Right lobe of liver (tissue), 6 donors: ENCODE measurements at regions not wholly inside any gene's neighbourhood (a gene's known extent, or its start where the extent isn't known, plus 50 kb on each side); places are given as distances from the start of the nearest gene placed in this dataset.

Experiments used
- ATAC-seq, 4 donors: fragments of 200-7000 bp; cut with Tn5 transposase; one replicate each; pipeline ENCODE4 v1.9.1; 2020; ENCODE audit warnings: mild to moderate bottlenecking in 4 of 4, moderate library complexity in 4 of 4
- DNase-seq, 3 donors: peaks; one replicate each; pipeline ENCODE4 v3.0.0-alpha.2; 2020
- H3K27ac ChIP-seq, 3 donors: fragments of 200-600 bp; one replicate each; pipeline ENCODE4 v1.8.0; 2022
- H3K27me3 ChIP-seq, 2 donors: fragments of 200-600 bp; one replicate each; pipeline ENCODE4 v1.8.0; 2022
- H3K36me3 ChIP-seq, 4 donors: fragments of 200-600 bp; sonication (generic) in 1 of 4; one replicate each; pipeline versions ENCODE4 v1.5.1 to v1.8.0; 2017 to 2022; ENCODE audit warnings: control low read depth in 1 of 4
- H3K4me1 ChIP-seq, 4 donors: fragments of 200-600 bp; sonication (generic) in 1 of 4; one replicate each; pipeline versions ENCODE4 v1.5.1 to v1.8.0; 2017 to 2022; ENCODE audit warnings: control low read depth in 1 of 4
- H3K4me3 ChIP-seq, 3 donors: fragments of 200-600 bp; one replicate each; pipeline ENCODE4 v1.8.0; 2022
- H3K9me3 ChIP-seq, 4 donors: fragments of 200-600 bp; sonication (generic) in 1 of 4; one replicate each; pipeline versions ENCODE4 v1.5.1 to v1.8.0; 2017 to 2022; ENCODE audit warnings: control low read depth in 1 of 4
- CTCF ChIP-seq, 4 donors: fragments of 200-600 bp in 3 of 4; fragments of 450-650 bp in 1 of 4; IDR thresholded peaks; one replicate each; pipeline versions ENCODE4 v1.5.1 to v1.8.0; 2016 to 2022; ENCODE audit warnings: antibody characterized with exemption in 4 of 4, mild to moderate bottlenecking in 2 of 4
- POLR2A ChIP-seq: fragments of 450-650 bp; IDR thresholded peaks from one replicate; pipeline ENCODE4 v1.6.1; 2017; ENCODE audit warnings: antibody characterized with exemption, mild to moderate bottlenecking
- WGBS: methylation state at CpG from one replicate; pipeline ENCODE4 v1.1.6; 2018; ENCODE audit warnings: low coverage, low lambda C conversion rate; ENCODE audit not compliant: insufficient coverage; ENCODE audit errors: missing lambda C conversion rate; 5-methylcytosine and 5-hydroxymethylcytosine counted together
- intact Hi-C, 2 donors: fragments of 100-400 bp; cut with DNase I; formaldehyde crosslinking; loops; one replicate each; pipeline versions ENCODE4 v1.11.2 to v1.14.1; 2022
- donor health status: DM: no; HTN: yes; CAD: no.
- donor health status: DM: no; HTN: no; CAD: no.
- donor health status: DM: no; HTN: no; CAD: no.
- donor health status: DM: no; HTN: yes; CAD: no.
- donor health status: DM: no; HTN: yes; CAD: no.

DNA sequence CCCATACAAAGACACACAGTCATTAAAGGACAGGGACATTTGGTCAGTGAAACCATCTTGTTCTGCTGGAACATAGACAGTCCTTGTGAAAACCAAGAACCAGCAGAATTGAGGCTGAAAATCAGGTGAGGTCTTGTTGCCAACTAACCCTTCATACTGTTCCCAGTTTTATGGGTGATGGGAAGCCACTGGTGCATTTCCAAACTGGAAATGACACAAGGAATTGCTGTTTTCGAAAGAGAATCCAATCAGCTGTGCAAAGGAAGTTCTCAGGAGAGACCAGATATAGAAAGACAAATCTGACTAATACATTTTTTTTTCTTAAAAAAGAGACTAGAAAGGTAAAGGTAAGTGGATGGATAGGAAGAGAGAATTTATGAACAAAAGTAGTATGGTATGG is 948.2 kb downstream of the TSN start:
- DNase-seq (no peak), ATAC-seq (no peak)
- H3K4me3 ChIP-seq = no peak overlapping the region
- H3K27ac ChIP-seq = no peak overlapping the region
- intact Hi-C loops = no loop called here
- no peaks in the 10 kb centered on the region for H3K9me3 ChIP-seq
- peaks cover 0 to 27% (median 13%) of the 10 kb centered on the region in 4 donors for H3K4me1 ChIP-seq
- H3K36me3 ChIP-seq = no peaks in the 10 kb centered on the region
- H3K27me3 ChIP-seq = no peaks in the 10 kb centered on the region
- WGBS = 67% methylated on average over 1 of the region's 1 CpG
- no peak for TF ChIP-seq POLR2A
- TF ChIP-seq CTCF (IDR thresholded peaks at IDR 0.05) = no peak

GRCh38 chr2:122704109-122704563 is 948.7 kb downstream of the TSN start:
- Histone ChIP-seq H3K4me1 (peaks cover 0 to 32% (median 13%) of the 10 kb centered on the region in 4 donors), H3K27ac (no peak overlapping the region), H3K9me3 (no peaks in the 10 kb centered on the region), H3K4me3 (no peak overlapping the region), H3K27me3 (no peaks in the 10 kb centered on the region), H3K36me3 (no peaks in the 10 kb centered on the region)
- TF ChIP-seq POLR2A (no peak), CTCF (IDR thresholded peaks at IDR 0.05) (no peak)
- intact Hi-C loops = no loop called here
- 77% methylated on average over 1 of the region's 1 CpG for WGBS
- ATAC-seq (no peak), DNase-seq (no peak)

DNA sequence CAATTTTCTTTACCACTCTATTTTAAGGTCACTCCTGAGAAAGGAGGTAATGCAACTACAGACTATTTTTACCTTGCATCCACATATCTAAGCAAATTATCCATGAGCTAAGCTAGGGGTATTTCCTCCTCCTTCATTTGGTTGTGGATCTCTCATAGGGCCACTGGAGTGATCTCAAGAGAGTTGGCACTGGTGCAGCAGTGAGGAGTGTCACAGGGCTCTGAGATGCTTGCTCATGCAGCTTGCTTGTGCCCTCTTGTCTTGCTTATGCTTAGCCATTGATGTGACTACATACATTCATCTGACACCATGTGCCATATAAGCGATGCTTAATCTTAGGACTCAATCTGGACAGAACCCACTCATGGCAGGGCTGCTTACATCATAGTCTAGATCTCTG is 950.3 kb downstream of the TSN start:
- 100% methylated on average over 1 of the region's 1 CpG for WGBS
- ATAC-seq (no peak), DNase-seq (no peak)
- TF ChIP-seq CTCF (IDR thresholded peaks at IDR 0.05) = no peak
- TF ChIP-seq POLR2A = no peak
- Histone ChIP-seq H3K4me3 (no peak overlapping the region), H3K4me1 (peaks cover 0 to 39% (median 13%) of the 10 kb centered on the region in 4 donors), H3K27me3 (no peaks in the 10 kb centered on the region), H3K36me3 (no peaks in the 10 kb centered on the region), H3K9me3 (no peaks in the 10 kb centered on the region), H3K27ac (peak overlapping the region; percentile 60 to 95 (median 92))
- intact Hi-C loops = no loop called here

DNA sequence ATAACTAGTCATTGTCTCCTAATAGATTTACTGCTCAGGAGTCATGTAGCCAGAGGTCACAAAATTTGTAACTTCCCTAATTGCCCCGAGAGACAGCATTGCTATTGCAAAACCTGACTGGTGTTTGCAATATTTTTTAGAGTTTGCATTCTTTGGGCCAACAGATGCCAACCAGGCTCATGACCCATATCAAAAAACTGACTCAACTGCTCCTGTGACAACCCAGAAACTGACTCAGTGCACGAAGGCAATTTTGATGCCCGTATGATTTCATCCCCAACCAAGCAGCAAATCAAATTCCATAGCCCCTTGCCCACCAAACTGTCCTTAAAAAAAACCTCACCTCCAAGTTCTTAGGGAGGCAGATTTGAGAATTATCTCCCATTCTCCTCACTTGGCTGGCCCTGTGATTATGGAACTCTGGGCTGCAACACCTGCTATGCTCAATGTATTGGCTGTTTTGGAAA is 951.3 kb downstream of the TSN start:
- Histone ChIP-seq H3K9me3 (no peaks in the 10 kb centered on the region), H3K36me3 (no peaks in the 10 kb centered on the region), H3K4me3 (no peak overlapping the region), H3K27me3 (no peaks in the 10 kb centered on the region), H3K27ac (peak overlapping the region; percentile 92 to 95 (median 92)), H3K4me1 (peaks cover 0 to 39% (median 13%) of the 10 kb centered on the region in 4 donors)
- ATAC-seq (peak; percentile 68 to 83 (median 70)), DNase-seq (peak in 2 of 3 donors; percentile 28 to 69)
- WGBS = 21% methylated on average over 2 of the region's 3 CpGs
- intact Hi-C loops = no loop called here
- TF ChIP-seq CTCF (IDR thresholded peaks at IDR 0.05) (no peak), POLR2A (no peak)
